Liver (tissue), 3 donors: ENCODE measurements at regions not wholly inside any gene's neighbourhood (a gene's known extent, or its start where the extent isn't known, plus 50 kb on each side); places are given as distances from the start of the nearest gene placed in this dataset.

ENCODE experiments used
- YY1 ChIP-seq: IDR thresholded peaks from 2 replicates; pipeline ENCODE4 v1.6.1; 2016; ENCODE audit warnings: antibody characterized with exemption, mild to moderate bottlenecking
- TF ChIP-seq, protein P1 (sequence below): fragments of 150-350 bp; IDR thresholded peaks from 2 replicates; pipeline ENCODE4 v1.5.1; 2017; ENCODE audit warnings: improper control_type of control experiment, low read depth, low read length; ENCODE audit not compliant: missing input control
- TF ChIP-seq, protein P2 (sequence below): IDR thresholded peaks from 2 replicates; pipeline ENCODE4 v1.6.1; 2016; ENCODE audit warnings: antibody characterized with exemption
- TF ChIP-seq, protein P3 (sequence below): IDR thresholded peaks from 2 replicates; pipeline ENCODE4 v1.6.1; 2016; ENCODE audit warnings: antibody characterized with exemption, mild to moderate bottlenecking
- donor health status: healthy.
- donor health status: healthy.

DNA sequence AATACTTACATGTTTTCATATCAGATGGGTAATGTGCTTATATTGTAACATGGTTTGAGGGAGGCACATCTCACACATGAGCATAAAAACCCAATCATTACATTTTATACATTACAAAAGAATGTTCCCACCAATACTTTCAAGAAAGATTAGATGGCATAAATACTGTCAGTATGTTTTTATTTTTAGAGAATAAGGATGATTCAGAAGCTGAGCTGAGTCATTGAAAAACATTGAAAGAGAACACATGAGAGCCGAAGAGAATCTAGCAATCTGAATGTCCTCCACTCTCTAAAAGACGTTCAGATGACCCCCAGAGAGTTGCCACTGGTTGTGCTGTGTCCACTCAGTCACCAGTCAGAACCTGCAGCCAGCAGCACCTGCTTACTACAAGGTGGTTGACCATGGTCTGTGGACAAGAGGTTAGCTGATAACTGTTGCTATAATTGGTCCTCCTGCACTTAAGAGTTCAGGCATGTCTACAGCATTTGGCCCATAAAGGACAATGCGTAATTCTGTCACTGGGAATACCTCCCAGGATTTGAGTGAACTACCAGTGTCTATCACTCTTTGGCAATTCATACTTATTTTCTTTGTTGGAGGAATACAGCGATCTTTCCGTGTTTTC lies 382.2 kb upstream of the IGFBP7 start:
- TF ChIP-seq YY1, result no peak
- TF ChIP-seq, protein P1, sequence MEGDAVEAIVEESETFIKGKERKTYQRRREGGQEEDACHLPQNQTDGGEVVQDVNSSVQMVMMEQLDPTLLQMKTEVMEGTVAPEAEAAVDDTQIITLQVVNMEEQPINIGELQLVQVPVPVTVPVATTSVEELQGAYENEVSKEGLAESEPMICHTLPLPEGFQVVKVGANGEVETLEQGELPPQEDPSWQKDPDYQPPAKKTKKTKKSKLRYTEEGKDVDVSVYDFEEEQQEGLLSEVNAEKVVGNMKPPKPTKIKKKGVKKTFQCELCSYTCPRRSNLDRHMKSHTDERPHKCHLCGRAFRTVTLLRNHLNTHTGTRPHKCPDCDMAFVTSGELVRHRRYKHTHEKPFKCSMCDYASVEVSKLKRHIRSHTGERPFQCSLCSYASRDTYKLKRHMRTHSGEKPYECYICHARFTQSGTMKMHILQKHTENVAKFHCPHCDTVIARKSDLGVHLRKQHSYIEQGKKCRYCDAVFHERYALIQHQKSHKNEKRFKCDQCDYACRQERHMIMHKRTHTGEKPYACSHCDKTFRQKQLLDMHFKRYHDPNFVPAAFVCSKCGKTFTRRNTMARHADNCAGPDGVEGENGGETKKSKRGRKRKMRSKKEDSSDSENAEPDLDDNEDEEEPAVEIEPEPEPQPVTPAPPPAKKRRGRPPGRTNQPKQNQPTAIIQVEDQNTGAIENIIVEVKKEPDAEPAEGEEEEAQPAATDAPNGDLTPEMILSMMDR, result no peak
- TF ChIP-seq, protein P2, sequence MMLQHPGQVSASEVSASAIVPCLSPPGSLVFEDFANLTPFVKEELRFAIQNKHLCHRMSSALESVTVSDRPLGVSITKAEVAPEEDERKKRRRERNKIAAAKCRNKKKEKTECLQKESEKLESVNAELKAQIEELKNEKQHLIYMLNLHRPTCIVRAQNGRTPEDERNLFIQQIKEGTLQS, result no peak
- TF ChIP-seq, protein P3, sequence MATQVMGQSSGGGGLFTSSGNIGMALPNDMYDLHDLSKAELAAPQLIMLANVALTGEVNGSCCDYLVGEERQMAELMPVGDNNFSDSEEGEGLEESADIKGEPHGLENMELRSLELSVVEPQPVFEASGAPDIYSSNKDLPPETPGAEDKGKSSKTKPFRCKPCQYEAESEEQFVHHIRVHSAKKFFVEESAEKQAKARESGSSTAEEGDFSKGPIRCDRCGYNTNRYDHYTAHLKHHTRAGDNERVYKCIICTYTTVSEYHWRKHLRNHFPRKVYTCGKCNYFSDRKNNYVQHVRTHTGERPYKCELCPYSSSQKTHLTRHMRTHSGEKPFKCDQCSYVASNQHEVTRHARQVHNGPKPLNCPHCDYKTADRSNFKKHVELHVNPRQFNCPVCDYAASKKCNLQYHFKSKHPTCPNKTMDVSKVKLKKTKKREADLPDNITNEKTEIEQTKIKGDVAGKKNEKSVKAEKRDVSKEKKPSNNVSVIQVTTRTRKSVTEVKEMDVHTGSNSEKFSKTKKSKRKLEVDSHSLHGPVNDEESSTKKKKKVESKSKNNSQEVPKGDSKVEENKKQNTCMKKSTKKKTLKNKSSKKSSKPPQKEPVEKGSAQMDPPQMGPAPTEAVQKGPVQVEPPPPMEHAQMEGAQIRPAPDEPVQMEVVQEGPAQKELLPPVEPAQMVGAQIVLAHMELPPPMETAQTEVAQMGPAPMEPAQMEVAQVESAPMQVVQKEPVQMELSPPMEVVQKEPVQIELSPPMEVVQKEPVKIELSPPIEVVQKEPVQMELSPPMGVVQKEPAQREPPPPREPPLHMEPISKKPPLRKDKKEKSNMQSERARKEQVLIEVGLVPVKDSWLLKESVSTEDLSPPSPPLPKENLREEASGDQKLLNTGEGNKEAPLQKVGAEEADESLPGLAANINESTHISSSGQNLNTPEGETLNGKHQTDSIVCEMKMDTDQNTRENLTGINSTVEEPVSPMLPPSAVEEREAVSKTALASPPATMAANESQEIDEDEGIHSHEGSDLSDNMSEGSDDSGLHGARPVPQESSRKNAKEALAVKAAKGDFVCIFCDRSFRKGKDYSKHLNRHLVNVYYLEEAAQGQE, result no peak
